Spleen (tissue), 7 donors: ENCODE measurements at regions not wholly inside any gene's neighbourhood (a gene's known extent, or its start where the extent isn't known, plus 50 kb on each side); places are given as distances from the start of the nearest gene placed in this dataset.

Source experiments
- POLR2AphosphoS5 ChIP-seq, 3 donors: sonication (generic); formaldehyde crosslinking; IDR thresholded peaks; one replicate each; pipeline ENCODE4 v1.5.1; 2017; ENCODE audit warnings: antibody characterized with exemption in 3 of 3
- TF ChIP-seq, protein P1 (sequence below), 11 experiments: fragments of 200-600 bp in 7 of 11; fragments of 450-650 bp in 4 of 11; sonication (generic) in 4 of 11; IDR thresholded peaks in 8 of 11; conservative IDR thresholded peaks in 3 of 11; 1 replicate in 7 of 11; 2 replicates in 4 of 11; pipeline versions ENCODE4 v1.4.0 to v1.8.0; 2016 to 2021; ENCODE audit warnings: antibody characterized with exemption in 11 of 11, inconsistent platforms in 4 of 11, mild to moderate bottlenecking in 1 of 11
- donor health status: DM: no; HTN: no; CAD: no; lungs with moderate emphysema.
- donor health status: DM: no; HTN: no; CAD: no.
- donor health status: DM: no; HTN: no; CAD: no.

DNA sequence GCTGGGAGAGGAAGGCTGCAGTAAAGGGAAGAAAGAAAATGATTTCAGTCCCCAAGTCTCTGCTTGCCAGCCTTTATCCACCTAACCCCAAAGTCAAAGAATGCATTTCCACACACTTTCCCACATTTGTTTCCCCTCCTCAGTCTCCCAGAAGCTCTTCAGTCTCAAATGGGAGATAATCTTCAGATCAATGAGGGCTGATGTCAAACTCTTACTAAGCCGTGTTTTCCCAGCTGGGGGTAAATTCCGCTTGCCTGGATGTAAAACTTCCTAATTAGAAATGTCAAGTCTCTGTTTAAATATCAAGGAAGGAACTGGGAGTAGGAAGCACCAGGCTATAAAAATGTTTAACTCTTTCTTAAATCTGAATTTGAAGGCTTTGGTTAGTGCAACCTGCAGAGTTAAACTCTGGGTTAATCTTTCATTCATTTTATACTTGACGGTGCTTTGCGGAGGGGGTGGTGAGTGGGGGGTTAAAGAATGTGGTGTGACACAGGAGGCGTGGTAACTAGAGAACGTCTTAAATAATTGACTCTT lies 601.4 kb upstream of the ACTRT1 start:
- no peak for TF ChIP-seq POLR2AphosphoS5 (IDR thresholded peaks at IDR 0.05)
- TF ChIP-seq, protein P1, sequence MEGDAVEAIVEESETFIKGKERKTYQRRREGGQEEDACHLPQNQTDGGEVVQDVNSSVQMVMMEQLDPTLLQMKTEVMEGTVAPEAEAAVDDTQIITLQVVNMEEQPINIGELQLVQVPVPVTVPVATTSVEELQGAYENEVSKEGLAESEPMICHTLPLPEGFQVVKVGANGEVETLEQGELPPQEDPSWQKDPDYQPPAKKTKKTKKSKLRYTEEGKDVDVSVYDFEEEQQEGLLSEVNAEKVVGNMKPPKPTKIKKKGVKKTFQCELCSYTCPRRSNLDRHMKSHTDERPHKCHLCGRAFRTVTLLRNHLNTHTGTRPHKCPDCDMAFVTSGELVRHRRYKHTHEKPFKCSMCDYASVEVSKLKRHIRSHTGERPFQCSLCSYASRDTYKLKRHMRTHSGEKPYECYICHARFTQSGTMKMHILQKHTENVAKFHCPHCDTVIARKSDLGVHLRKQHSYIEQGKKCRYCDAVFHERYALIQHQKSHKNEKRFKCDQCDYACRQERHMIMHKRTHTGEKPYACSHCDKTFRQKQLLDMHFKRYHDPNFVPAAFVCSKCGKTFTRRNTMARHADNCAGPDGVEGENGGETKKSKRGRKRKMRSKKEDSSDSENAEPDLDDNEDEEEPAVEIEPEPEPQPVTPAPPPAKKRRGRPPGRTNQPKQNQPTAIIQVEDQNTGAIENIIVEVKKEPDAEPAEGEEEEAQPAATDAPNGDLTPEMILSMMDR (IDR thresholded peaks at IDR 0.05 in 8 of 11, conservative IDR thresholded peaks at IDR 0.05 in 3 of 11), result no peak
